ENCODE measurements at regions not wholly inside any gene's neighbourhood (a gene's known extent, or its start where the extent isn't known, plus 50 kb on each side); places are given as distances from the start of the nearest gene placed in this dataset.

DNA sequence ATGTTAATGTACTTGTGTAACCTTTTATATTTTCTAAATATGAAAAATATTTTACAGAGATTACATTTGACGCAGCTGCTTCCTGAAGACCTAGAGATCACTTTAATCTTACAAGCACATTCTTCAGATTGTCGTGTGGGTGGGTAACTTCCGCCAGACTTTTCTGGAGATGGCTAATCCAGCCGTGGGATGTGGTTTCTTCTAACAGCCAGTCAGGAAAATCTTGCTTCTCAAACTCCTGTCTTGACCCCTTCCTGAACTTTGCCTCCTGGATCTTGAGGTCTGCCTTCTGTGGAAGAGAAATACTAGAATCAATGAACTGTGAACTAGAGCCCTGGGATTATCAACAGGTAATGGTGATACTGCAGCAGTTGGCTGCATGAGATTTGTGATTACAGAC lies 401.6 kb upstream of the TNP1 start (continued):
- TF ChIP-seq HNRNPH1 (optimal IDR thresholded peaks at IDR 0.05; ENCODE audit: low read depth, low read length): no peak

DNA sequence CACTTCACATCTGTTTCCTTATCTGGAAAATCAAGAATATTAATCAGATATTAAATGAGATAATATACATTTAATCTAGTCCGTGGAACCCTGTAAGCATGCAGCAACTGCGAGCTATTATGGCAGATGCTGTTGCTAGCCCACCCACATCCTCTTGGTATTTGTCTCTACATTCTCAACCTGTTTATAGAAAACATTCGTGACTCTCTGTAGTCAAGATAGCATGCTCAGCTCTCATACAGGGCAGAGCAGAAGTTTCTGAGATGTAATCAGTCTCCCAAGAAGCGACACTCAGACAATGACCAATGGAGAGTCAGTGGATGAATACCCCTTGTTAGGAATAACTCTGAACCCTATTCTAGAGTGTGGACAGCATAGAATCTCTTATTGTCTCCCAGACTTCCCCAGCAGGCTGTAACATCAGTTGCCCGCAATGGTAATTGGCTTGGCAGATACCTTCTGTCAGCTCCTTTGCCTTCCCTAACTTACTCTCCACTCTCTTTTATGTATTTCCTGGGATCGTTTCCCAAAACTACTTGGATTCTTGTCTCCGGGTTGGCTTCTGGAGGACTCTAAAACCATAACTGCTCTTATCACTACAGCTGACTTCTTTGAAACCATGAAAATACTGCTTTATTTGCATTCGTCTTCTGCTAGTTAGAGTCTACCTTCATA lies 400.7 kb upstream of the TNP1 start:
- in situ Hi-C loops (cut with HindIII; ENCODE audit: extremely low pct_ligation_motif_present, low pct_unique_long_range_greater_than_20kb): no loop called here
- 18% methylated on average over 8 of the region's 8 CpGs for WGBS (ENCODE audit: low lambda C conversion rate)
- DNase-seq (ENCODE audit: low spot score): no peak
- ChIA-PET CTCF (ENCODE audit: low intra/inter-chr PET ratio, low total read pairs) (no interaction called here), POLR2A (no interaction called here)
- intact Hi-C loops (cut with micrococcal nuclease; ENCODE audit: unreplicated experiment): no loop called here
- H4K20me1 ChIP-seq (ENCODE audit: insufficient read depth, low read length): no peaks in the 10 kb centered on the region
- no peak overlapping the region for H2AFZ ChIP-seq (ENCODE audit: low read length)
- H3K27me3 ChIP-seq (ENCODE audit: control insufficient read depth in 1 of 2, insufficient read depth in 2 of 2, low read length in 2 of 2): no peaks in the 10 kb centered on the region
- H3K27ac ChIP-seq (ENCODE audit: extremely low read length, insufficient read depth, low read length): no peak overlapping the region
- H3K9ac ChIP-seq (ENCODE audit: insufficient read depth, low read depth, low read length): no peak overlapping the region
- H3K4me1 ChIP-seq (ENCODE audit: insufficient read depth, low read length): no peaks in the 10 kb centered on the region
- no peaks in the 10 kb centered on the region for H3K9me3 ChIP-seq (ENCODE audit: low read length)
- FAIRE-seq: no peak
- no TSS peak for BruUV-seq (replicated peaks)
- no peaks in the 10 kb centered on the region for H3K36me3 ChIP-seq (replicated peaks in 1 of 2; ENCODE audit: control insufficient read depth in 1 of 2, insufficient read depth in 2 of 2, low read length in 2 of 2)
- H3K4me2 ChIP-seq (ENCODE audit: low read depth, low read length): no peak overlapping the region
- no peak for ATAC-seq
- no peaks in the 10 kb centered on the region for H3K79me2 ChIP-seq (ENCODE audit: insufficient read depth, low read length)
- no peak overlapping the region for H3K4me3 ChIP-seq (replicated peaks in 1 of 3; ENCODE audit: insufficient read depth in 1 of 3, low read depth in 2 of 3, low read length in 3 of 3)
- no peak for TF ChIP-seq ZNF205 (CRISPR knock-in tag; IDR thresholded peaks at IDR 0.05)
- TF ChIP-seq HDAC1 (CRISPR knock-in tag; IDR thresholded peaks at IDR 0.05): no peak
- no peak for TF ChIP-seq TP53 (CRISPR knock-in tag; conservative IDR thresholded peaks at IDR 0.05)
- TF ChIP-seq, protein P1, sequence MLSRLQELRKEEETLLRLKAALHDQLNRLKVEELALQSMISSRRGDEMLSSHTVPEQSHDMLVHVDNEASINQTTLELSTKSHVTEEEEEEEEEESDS (CRISPR knock-in tag; IDR thresholded peaks at IDR 0.05; ENCODE audit: borderline replicate concordance): no peak
- TF ChIP-seq, protein P2, sequence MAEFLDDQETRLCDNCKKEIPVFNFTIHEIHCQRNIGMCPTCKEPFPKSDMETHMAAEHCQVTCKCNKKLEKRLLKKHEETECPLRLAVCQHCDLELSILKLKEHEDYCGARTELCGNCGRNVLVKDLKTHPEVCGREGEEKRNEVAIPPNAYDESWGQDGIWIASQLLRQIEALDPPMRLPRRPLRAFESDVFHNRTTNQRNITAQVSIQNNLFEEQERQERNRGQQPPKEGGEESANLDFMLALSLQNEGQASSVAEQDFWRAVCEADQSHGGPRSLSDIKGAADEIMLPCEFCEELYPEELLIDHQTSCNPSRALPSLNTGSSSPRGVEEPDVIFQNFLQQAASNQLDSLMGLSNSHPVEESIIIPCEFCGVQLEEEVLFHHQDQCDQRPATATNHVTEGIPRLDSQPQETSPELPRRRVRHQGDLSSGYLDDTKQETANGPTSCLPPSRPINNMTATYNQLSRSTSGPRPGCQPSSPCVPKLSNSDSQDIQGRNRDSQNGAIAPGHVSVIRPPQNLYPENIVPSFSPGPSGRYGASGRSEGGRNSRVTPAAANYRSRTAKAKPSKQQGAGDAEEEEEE (CRISPR knock-in tag; IDR thresholded peaks at IDR 0.05; ENCODE audit: borderline replicate concordance): no peak
- TF ChIP-seq HOXD1 (CRISPR knock-in tag; IDR thresholded peaks at IDR 0.05): no peak
- TF ChIP-seq, protein P3, sequence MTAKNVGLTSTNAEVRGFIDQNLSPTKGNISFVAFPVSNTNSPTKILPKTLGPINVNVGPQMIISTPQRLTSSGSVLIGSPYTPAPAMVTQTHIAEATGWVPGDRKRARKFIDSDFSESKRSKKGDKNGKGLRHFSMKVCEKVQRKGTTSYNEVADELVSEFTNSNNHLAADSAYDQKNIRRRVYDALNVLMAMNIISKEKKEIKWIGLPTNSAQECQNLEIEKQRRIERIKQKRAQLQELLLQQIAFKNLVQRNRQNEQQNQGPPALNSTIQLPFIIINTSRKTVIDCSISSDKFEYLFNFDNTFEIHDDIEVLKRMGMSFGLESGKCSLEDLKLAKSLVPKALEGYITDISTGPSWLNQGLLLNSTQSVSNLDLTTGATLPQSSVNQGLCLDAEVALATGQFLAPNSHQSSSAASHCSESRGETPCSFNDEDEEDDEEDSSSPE (CRISPR knock-in tag; IDR thresholded peaks at IDR 0.05): no peak
- no peak for TF ChIP-seq ZFY (CRISPR knock-in tag; IDR thresholded peaks at IDR 0.05)
- no peak for TF ChIP-seq ZBTB21 (CRISPR knock-in tag; IDR thresholded peaks at IDR 0.05)
- TF ChIP-seq, protein P4, sequence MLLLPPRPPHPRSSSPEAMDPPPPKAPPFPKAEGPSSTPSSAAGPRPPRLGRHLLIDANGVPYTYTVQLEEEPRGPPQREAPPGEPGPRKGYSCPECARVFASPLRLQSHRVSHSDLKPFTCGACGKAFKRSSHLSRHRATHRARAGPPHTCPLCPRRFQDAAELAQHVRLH (CRISPR knock-in tag; IDR thresholded peaks at IDR 0.05; ENCODE audit: borderline replicate concordance, low read depth): no peak
- no peak for TF ChIP-seq ZNF644 (CRISPR knock-in tag; IDR thresholded peaks at IDR 0.05; ENCODE audit: low read depth)
- no peak for TF ChIP-seq JUN (CRISPR knock-in tag; IDR thresholded peaks at IDR 0.05)
- TF ChIP-seq THAP11 (CRISPR knock-in tag; IDR thresholded peaks at IDR 0.05): no peak
- TF ChIP-seq, protein P5, sequence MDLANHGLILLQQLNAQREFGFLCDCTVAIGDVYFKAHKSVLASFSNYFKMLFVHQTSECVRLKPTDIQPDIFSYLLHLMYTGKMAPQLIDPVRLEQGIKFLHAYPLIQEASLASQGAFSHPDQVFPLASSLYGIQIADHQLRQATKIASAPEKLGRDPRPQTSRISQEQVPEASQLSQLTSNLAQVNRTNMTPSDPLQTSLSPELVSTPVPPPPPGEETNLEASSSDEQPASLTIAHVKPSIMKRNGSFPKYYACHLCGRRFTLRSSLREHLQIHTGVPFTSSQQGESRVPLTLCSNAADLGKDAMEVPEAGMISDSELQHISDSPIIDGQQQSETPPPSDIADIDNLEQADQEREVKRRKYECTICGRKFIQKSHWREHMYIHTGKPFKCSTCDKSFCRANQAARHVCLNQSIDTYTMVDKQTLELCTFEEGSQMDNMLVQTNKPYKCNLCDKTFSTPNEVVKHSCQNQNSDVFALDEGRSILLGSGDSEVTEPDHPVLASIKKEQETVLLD (CRISPR knock-in tag; IDR thresholded peaks at IDR 0.05; ENCODE audit: low read depth): no peak
- TF ChIP-seq, protein P6, sequence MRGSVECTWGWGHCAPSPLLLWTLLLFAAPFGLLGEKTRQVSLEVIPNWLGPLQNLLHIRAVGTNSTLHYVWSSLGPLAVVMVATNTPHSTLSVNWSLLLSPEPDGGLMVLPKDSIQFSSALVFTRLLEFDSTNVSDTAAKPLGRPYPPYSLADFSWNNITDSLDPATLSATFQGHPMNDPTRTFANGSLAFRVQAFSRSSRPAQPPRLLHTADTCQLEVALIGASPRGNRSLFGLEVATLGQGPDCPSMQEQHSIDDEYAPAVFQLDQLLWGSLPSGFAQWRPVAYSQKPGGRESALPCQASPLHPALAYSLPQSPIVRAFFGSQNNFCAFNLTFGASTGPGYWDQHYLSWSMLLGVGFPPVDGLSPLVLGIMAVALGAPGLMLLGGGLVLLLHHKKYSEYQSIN (CRISPR knock-in tag; IDR thresholded peaks at IDR 0.05; ENCODE audit: borderline replicate concordance): no peak
- TF ChIP-seq, protein P7, sequence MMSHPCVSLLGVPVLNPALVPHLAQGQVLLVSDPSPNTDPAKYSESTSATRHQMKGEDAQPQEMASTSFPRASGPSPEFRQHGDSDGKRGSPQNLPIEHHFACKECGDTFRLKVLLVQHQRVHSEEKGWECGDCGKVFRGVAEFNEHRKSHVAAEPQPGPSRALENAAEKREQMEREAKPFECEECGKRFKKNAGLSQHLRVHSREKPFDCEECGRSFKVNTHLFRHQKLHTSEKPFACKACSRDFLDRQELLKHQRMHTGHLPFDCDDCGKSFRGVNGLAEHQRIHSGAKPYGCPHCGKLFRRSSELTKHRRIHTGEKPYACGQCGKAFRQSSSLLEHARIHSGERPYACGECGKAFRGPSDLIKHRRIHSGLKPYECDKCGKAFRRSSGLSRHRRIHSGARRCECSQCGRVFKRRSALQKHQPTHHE (CRISPR knock-in tag; IDR thresholded peaks at IDR 0.05; ENCODE audit: borderline replicate concordance): no peak
